ENCODE measurements at regions not wholly inside any gene's neighbourhood (a gene's known extent, or its start where the extent isn't known, plus 50 kb on each side); places are given as distances from the start of the nearest gene placed in this dataset.

DNA sequence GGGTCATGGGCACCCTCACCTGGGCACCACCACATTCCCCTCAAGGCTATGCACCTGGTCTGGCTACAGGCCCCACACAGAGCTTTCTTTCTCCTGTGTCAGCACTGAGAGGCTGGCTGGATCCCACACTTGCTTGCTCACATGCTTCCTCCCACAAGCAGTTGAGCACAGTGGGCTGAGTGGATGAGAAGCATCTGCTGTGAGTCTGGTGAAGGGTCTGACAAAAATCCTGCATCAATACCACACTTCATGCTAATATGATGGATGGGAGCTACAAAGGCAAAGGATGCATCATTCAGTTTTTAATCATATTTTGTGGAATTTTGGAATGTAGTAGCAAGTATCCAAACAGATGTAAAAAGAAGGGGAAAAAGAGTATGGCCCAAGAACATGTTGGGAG lies 830.8 kb upstream of the PTPRD start:
- no peak for TF ChIP-seq POLR2AphosphoS5 (IDR thresholded peaks at IDR 0.05; ENCODE audit: low read depth, low read length)
- TF ChIP-seq, protein P1, sequence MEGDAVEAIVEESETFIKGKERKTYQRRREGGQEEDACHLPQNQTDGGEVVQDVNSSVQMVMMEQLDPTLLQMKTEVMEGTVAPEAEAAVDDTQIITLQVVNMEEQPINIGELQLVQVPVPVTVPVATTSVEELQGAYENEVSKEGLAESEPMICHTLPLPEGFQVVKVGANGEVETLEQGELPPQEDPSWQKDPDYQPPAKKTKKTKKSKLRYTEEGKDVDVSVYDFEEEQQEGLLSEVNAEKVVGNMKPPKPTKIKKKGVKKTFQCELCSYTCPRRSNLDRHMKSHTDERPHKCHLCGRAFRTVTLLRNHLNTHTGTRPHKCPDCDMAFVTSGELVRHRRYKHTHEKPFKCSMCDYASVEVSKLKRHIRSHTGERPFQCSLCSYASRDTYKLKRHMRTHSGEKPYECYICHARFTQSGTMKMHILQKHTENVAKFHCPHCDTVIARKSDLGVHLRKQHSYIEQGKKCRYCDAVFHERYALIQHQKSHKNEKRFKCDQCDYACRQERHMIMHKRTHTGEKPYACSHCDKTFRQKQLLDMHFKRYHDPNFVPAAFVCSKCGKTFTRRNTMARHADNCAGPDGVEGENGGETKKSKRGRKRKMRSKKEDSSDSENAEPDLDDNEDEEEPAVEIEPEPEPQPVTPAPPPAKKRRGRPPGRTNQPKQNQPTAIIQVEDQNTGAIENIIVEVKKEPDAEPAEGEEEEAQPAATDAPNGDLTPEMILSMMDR (IDR thresholded peaks at IDR 0.05) = no peak
- no peak for TF ChIP-seq SIN3A (IDR thresholded peaks at IDR 0.05; ENCODE audit: borderline replicate concordance, insufficient read depth, low read depth, low read length)
- TF ChIP-seq, protein P2, sequence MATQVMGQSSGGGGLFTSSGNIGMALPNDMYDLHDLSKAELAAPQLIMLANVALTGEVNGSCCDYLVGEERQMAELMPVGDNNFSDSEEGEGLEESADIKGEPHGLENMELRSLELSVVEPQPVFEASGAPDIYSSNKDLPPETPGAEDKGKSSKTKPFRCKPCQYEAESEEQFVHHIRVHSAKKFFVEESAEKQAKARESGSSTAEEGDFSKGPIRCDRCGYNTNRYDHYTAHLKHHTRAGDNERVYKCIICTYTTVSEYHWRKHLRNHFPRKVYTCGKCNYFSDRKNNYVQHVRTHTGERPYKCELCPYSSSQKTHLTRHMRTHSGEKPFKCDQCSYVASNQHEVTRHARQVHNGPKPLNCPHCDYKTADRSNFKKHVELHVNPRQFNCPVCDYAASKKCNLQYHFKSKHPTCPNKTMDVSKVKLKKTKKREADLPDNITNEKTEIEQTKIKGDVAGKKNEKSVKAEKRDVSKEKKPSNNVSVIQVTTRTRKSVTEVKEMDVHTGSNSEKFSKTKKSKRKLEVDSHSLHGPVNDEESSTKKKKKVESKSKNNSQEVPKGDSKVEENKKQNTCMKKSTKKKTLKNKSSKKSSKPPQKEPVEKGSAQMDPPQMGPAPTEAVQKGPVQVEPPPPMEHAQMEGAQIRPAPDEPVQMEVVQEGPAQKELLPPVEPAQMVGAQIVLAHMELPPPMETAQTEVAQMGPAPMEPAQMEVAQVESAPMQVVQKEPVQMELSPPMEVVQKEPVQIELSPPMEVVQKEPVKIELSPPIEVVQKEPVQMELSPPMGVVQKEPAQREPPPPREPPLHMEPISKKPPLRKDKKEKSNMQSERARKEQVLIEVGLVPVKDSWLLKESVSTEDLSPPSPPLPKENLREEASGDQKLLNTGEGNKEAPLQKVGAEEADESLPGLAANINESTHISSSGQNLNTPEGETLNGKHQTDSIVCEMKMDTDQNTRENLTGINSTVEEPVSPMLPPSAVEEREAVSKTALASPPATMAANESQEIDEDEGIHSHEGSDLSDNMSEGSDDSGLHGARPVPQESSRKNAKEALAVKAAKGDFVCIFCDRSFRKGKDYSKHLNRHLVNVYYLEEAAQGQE (IDR thresholded peaks at IDR 0.05; ENCODE audit: insufficient read depth in 1 of 2, low read depth in 2 of 2, low read length in 1 of 2) = no peak

Measured in Panc1 (cell line).